Neural progenitor cell (in vitro differentiated cells): ENCODE measurements at regions not wholly inside any gene's neighbourhood (a gene's known extent, or its start where the extent isn't known, plus 50 kb on each side); places are given as distances from the start of the nearest gene placed in this dataset.

Experiments used
- DNase-seq: peaks from one replicate; pipeline ENCODE4 v3.0.0-alpha.2; 2016; ENCODE audit warnings: low spot score
- H2AFZ ChIP-seq: fragments of 200-600 bp; sonication (generic); replicated peaks from 2 replicates; pipeline ENCODE4 v1.6.1; 2016; ENCODE audit warnings: antibody characterized with exemption
- H3F3A ChIP-seq: fragments of 200-600 bp; sonication (generic); 2 replicates; pipeline ENCODE4 v1.6.1; 2016; ENCODE audit warnings: antibody characterized with exemption, low read depth
- H3K27ac ChIP-seq: fragments of 200-600 bp; sonication (generic); 2 replicates; pipeline ENCODE4 v1.5.1; 2016; ENCODE audit warnings: mild to moderate bottlenecking
- H3K27me3 ChIP-seq: fragments of 200-600 bp; sonication (generic); 2 replicates; pipeline ENCODE4 v1.6.1; 2016; ENCODE audit warnings: mild to moderate bottlenecking, moderate library complexity
- H3K36me3 ChIP-seq: fragments of 200-600 bp; sonication (generic); 2 replicates; pipeline ENCODE4 v1.5.1; 2016
- H3K4me1 ChIP-seq: fragments of 200-600 bp; sonication (generic); 2 replicates; pipeline ENCODE4 v1.6.1; 2016; ENCODE audit warnings: mixed run types
- H3K4me2 ChIP-seq: fragments of 200-600 bp; sonication (generic); 2 replicates; pipeline ENCODE4 v1.6.1; 2016
- H3K4me3 ChIP-seq: fragments of 200-600 bp; sonication (generic); 2 replicates; pipeline ENCODE4 v1.5.1; 2016
- H3K79me2 ChIP-seq: fragments of 200-600 bp; sonication (generic); 2 replicates; pipeline ENCODE4 v1.6.1; 2016; ENCODE audit warnings: low read depth
- H3K9ac ChIP-seq: fragments of 200-600 bp; sonication (generic); 2 replicates; pipeline ENCODE4 v1.6.1; 2016
- H3K9me3 ChIP-seq: fragments of 200-600 bp; sonication (generic); 2 replicates; pipeline ENCODE4 v1.5.1; 2016; ENCODE audit warnings: low read depth
- H4K20me1 ChIP-seq: fragments of 200-600 bp; sonication (generic); 2 replicates; pipeline ENCODE4 v1.6.1; 2016; ENCODE audit warnings: low read depth
- H3K27ac Mint-ChIP-seq: 3 replicates; pipeline ENCODE4 v1.8.0; 2021; ENCODE audit warnings: mixed read lengths
- H3K27me3 Mint-ChIP-seq: 2 replicates; pipeline ENCODE4 v1.8.0; 2022; ENCODE audit warnings: low read depth, mild to moderate bottlenecking, inconsistent platforms, moderate library complexity, mixed read lengths; ENCODE audit not compliant: insufficient read depth
- H3K36me3 Mint-ChIP-seq: 3 replicates; pipeline ENCODE4 v1.8.0; 2021; ENCODE audit warnings: mixed read lengths
- H3K4me1 Mint-ChIP-seq: 3 replicates; pipeline ENCODE4 v1.8.0; 2021; ENCODE audit warnings: mixed read lengths
- H3K4me3 Mint-ChIP-seq: 3 replicates; pipeline ENCODE4 v1.8.0; 2021; ENCODE audit warnings: mild to moderate bottlenecking, moderate library complexity, mixed read lengths
- H3K9me3 Mint-ChIP-seq: 3 replicates; pipeline ENCODE4 v1.8.0; 2020; ENCODE audit warnings: mixed read lengths
- CTCF ChIP-seq: fragments of 200-600 bp; sonication (generic); IDR thresholded peaks from 2 replicates; pipeline ENCODE4 v1.5.1; 2017; ENCODE audit warnings: antibody characterized with exemption, mild to moderate bottlenecking
- EZH2 ChIP-seq: fragments of 200-600 bp; sonication (generic); IDR thresholded peaks from 2 replicates; pipeline ENCODE4 v1.6.1; 2017; ENCODE audit warnings: antibody characterized with exemption, mild to moderate bottlenecking, moderate library complexity
- EZH2phosphoT487 ChIP-seq: fragments of 200-600 bp; sonication (generic); IDR thresholded peaks from 2 replicates; pipeline ENCODE4 v1.6.1; 2017; ENCODE audit warnings: antibody characterized with exemption

- Histone ChIP-seq H3K27me3 (no peaks in the 10 kb centered on the region), H3K79me2 (no peaks in the 10 kb centered on the region), H3K4me2 (no peak overlapping the region), H3K9me3 (no peaks in the 10 kb centered on the region), H3K27ac (no peak overlapping the region), H3K36me3 (no peaks in the 10 kb centered on the region), H3K9ac (no peak overlapping the region), H3F3A (no peaks in the 10 kb centered on the region), H4K20me1 (no peaks in the 10 kb centered on the region), H3K4me1 (no peaks in the 10 kb centered on the region), H2AFZ (no peak overlapping the region), H3K4me3 (no peak overlapping the region)
- H3K27ac Mint-ChIP-seq, result no peak overlapping the region
- no peaks in the 10 kb centered on the region for H3K27me3 Mint-ChIP-seq
- no peak for DNase-seq
- H3K36me3 Mint-ChIP-seq, result no peaks in the 10 kb centered on the region
- no peak overlapping the region for H3K4me3 Mint-ChIP-seq
- no peak for TF ChIP-seq CTCF
- TF ChIP-seq EZH2, result no peak
- no peaks in the 10 kb centered on the region for H3K9me3 Mint-ChIP-seq
- H3K4me1 Mint-ChIP-seq, result no peaks in the 10 kb centered on the region
These were observed 168.4 kb downstream of the TUSC7 start for GRCh38 chr3:116877968-116878367.

- peaks cover 2% of the 10 kb centered on the region for H3K27me3 Mint-ChIP-seq
- H3K27ac Mint-ChIP-seq, result no peak overlapping the region
- no peak overlapping the region for H3K4me3 Mint-ChIP-seq
These were observed 176.8 kb downstream of the TUSC7 start for GRCh38 chr3:116886202-116886893.

GRCh38 chr3:116896116-116896515 is 186.5 kb downstream of the TUSC7 start:
- Histone ChIP-seq H3K4me1 (peaks cover 4% of the 10 kb centered on the region), H3K27me3 (no peaks in the 10 kb centered on the region), H3F3A (no peaks in the 10 kb centered on the region), H2AFZ (no peak overlapping the region), H3K27ac (no peak overlapping the region), H3K4me2 (no peak overlapping the region), H3K79me2 (no peaks in the 10 kb centered on the region), H3K4me3 (no peak overlapping the region), H4K20me1 (no peaks in the 10 kb centered on the region), H3K9ac (no peak overlapping the region), H3K36me3 (no peaks in the 10 kb centered on the region), H3K9me3 (no peaks in the 10 kb centered on the region)
- Mint-ChIP-seq H3K4me1 (peaks cover 3% of the 10 kb centered on the region), H3K27me3 (no peaks in the 10 kb centered on the region), H3K27ac (no peak overlapping the region), H3K4me3 (no peak overlapping the region), H3K9me3 (peaks cover 2% of the 10 kb centered on the region), H3K36me3 (no peaks in the 10 kb centered on the region)
- no peak for DNase-seq
- no peak for TF ChIP-seq CTCF
- TF ChIP-seq EZH2, result no peak
- TF ChIP-seq EZH2phosphoT487, result no peak

More at GRCh38 chr3:116886202-116886893, 176.8 kb downstream of the TUSC7 start:
- Mint-ChIP-seq H3K36me3 (no peaks in the 10 kb centered on the region), H3K9me3 (no peaks in the 10 kb centered on the region), H3K4me1 (no peaks in the 10 kb centered on the region)
- H3K27ac ChIP-seq, result no peak overlapping the region
- TF ChIP-seq EZH2phosphoT487, result no peak
- no peak for TF ChIP-seq EZH2
- DNase-seq, result no peak
- no peaks in the 10 kb centered on the region for H3K79me2 ChIP-seq
- H3K9ac ChIP-seq, result no peak overlapping the region
- no peak overlapping the region for H2AFZ ChIP-seq
- H3K9me3 ChIP-seq, result no peaks in the 10 kb centered on the region
- H3K27me3 ChIP-seq, result no peaks in the 10 kb centered on the region
- no peaks in the 10 kb centered on the region for H3F3A ChIP-seq
- H3K36me3 ChIP-seq, result no peaks in the 10 kb centered on the region
- H4K20me1 ChIP-seq, result no peaks in the 10 kb centered on the region
- no peak overlapping the region for H3K4me2 ChIP-seq
- H3K4me1 ChIP-seq, result no peaks in the 10 kb centered on the region
- H3K4me3 ChIP-seq, result no peak overlapping the region

- peaks cover 2% of the 10 kb centered on the region for H3K9me3 Mint-ChIP-seq
- H3K4me1 Mint-ChIP-seq, result peaks cover 3% of the 10 kb centered on the region
- Histone ChIP-seq H3K36me3 (no peaks in the 10 kb centered on the region), H3K79me2 (no peaks in the 10 kb centered on the region), H3K4me3 (no peak overlapping the region), H3K4me1 (peaks cover 4% of the 10 kb centered on the region), H3K9ac (no peak overlapping the region), H3K27me3 (no peaks in the 10 kb centered on the region), H3K4me2 (no peak overlapping the region), H4K20me1 (no peaks in the 10 kb centered on the region), H3K27ac (no peak overlapping the region), H2AFZ (no peak overlapping the region), H3F3A (no peaks in the 10 kb centered on the region), H3K9me3 (no peaks in the 10 kb centered on the region)
- no peak for DNase-seq
- H3K27me3 Mint-ChIP-seq, result no peaks in the 10 kb centered on the region
- no peaks in the 10 kb centered on the region for H3K36me3 Mint-ChIP-seq
- no peak overlapping the region for H3K4me3 Mint-ChIP-seq
- H3K27ac Mint-ChIP-seq, result no peak overlapping the region
- TF ChIP-seq EZH2 (no peak), CTCF (no peak), EZH2phosphoT487 (no peak)
These were observed 187.8 kb downstream of the TUSC7 start for GRCh38 chr3:116897382-116897781.
